ENCODE measurements at regions not wholly inside any gene's neighbourhood (a gene's known extent, or its start where the extent isn't known, plus 50 kb on each side); places are given as distances from the start of the nearest gene placed in this dataset.
"Not testable (repeated sequence)": the region's sequence is repeated elsewhere in the genome, so short reads cannot be mapped to it uniquely, and the experiment has no call there.

DNA sequence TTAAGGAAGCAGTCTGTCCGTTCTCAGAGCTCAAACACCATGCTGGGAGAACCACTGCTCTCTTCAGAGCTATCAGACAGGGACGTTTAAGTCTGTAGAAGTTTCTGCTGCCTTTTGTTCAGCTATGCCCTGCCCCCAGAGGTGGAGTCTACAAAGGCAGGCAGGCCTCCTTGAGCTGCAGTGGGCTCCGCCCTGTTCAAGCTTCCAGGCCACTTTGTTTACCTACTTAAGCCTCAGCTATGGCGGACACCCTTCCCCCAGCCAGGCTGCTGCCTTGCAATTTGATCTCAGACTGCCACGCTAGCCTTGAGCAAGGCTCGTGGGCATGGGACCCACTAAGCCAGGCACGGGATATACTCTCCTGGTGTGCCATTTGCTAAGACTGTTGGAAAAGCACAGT lies 180.7 kb upstream of the TMEM196 start:
- DNase-seq = not testable (repeated sequence)

DNA sequence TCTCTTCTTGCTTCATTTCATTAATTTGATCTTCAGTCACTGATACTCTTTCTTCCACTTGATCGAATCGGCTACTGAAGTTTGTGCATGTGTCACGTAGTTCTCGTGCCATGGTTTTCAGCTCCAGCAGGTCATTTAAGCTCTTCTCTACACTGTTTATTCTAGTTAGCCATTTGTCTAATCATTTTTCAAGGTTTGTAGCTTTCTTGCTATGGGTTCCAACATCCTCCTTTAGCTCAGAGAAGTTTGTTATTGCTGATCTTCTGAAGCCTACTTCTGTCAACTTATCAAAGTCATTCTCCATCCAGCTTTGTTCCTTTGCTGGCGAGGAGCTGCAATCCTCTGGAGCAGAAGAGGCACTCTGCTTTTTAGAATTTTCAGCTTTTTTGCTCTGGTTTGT lies 180.0 kb upstream of the TMEM196 start:
- DNase-seq = not testable (repeated sequence)

DNA sequence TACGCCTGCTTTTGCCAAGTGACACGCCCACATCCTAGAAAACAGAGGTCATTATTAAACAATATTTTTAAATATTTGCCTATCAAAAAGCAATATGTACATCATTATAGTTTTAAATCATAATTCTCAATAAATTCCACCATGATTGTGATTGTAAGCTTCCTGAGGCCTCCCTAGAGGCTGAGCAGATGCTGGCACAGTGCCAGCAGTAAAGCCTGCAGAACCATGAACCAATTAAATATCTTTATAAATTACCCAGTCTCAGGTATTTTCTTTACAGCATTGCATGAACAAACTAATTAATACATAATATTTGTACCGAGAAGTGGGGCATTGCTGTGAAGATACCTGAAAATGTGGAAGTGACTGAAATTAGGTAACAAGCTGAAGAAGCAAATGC lies 174.7 kb upstream of the TMEM196 start:
- no peak for DNase-seq

DNA sequence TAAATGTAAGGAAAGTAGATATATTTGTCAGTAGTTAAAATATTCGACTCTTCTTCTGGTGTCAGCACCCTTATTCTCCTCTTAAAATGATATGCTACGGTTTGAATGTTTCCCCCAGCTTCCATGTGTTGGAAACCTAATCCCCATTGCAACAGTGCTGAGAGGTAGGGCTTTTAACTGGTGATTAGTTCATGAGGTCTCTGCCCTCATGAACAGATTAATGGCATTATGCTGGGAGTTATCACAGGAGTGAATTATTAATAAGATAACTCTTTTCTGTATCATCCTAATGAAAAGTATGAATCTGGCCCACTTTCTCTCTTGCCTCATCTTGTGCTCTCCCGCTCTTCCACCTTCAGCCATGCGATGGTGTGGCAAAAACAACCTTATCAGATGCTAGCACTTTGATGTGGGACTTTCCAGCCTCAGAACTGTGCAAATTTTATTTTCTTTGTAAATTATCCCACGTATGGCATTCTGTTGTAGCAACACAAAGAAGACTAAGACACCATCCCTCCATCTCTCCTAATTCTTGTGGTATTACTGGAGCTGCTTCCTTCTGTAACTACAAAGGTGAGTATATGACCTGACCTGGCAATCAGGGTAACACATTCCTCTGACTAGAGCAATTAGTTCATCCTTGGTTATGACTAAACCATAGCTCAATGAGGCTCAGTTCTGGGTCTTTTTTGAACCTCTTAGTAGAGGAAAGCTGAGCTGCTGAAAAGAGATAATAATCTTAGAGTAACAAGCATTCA lies 171.1 kb upstream of the TMEM196 start:
- no peak for DNase-seq

DNA sequence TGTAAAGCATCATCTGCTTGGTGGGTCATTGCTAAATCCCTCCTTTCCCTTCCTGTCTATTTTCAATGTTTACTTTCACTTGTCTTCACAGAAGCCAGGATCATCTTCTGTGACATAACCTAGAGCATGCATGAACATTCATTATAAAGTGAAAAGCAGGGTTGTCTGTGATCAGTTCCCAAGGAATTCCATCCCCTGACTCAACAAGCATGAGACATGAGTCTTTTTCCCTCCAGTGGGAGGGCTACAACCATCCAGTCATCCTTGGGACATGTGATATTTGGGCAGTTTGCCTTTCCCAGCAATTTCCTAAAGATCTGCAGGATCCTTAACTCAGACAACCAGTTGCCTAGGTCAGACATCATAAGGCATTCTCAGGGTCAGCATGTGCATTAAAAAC lies 166.3 kb upstream of the TMEM196 start:
- no peak for DNase-seq

DNA sequence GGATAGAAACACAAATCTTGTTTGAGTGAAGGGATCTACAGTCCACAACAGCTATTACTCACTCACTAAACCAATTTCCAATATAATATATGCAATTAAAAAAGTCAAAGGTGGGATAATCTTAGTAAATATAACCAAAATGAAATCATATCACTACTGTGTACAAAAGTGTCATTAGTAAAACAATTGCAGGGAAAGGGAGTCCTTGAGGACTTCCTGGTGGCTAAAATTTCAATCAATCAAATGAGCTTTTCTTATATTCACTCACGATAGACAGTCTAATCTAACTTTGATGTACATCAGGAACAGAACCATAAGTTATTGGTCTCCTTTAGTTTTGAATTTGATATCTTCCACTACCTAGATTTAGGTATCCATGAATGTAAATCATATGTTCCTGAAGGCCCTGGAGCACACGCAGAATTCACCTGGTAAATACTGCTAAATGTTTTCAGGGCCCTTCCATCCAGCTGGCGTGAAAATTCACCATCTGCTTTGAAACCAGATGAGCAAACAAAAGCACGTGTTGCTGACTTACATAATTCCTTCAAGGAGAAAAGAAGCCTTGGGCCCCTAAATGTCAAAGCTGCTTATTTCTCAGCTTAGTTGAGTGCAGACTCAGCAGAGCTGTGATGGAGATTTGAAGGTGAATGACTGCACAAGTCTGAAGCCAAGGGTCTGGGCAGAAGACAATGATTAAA lies 159.3 kb upstream of the TMEM196 start:
- DNase-seq = no peak

DNA sequence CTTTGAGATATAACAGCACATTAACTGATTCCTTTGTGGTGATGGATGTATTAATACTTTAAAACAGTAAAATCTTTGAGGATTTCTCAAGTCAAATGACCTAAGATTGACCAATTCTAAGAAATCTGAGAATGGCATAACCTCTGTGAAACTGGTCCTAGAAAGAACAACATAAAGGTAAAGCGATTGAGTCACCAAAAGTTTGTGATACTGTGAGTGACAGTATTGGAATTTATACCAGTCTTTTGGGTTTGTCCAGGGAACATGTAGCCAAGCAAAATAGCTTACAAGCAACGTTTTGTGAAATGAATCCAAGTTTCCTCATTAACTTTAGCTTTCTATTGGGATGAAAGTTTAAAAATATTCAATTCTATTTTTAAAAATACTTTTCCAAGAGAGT lies 157.4 kb upstream of the TMEM196 start:
- no peak for DNase-seq

DNA sequence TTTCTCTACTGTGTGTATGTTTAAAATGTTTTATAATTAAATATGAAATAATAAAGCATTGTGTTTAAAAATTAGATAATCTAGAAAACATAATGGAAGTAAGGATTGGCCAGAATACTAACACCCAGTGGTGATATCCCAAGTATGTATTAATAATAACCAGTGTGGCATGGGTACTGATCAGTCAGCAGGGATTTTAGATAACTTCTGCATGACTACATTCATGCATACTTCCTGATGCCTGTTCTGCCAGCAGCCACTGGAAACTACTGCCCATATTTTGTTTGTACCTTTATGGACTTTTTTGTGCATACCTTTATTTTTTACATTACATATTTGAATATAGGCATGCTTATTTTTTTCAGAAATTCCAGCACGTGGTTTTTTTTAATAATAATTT lies 156.6 kb upstream of the TMEM196 start:
- DNase-seq = no peak

DNA sequence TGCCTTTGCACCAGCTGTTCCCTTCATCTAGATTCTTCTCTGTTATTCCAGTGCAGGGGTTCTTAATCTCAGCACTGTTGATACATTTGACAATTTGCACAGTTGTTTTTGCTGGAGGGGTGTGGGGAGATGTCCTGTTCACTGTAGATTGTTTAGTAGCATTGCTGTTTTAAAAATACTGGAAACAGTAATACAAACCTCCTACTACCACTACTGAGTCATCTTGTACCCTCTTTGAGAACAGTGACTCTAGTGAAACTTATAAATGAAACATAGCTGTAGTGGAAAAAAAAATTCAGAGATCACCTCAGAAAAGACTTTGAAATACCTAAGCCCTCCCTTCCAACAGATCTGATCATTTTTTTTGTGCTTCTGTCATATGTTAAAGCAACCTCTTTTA lies 154.8 kb upstream of the TMEM196 start:
- no peak for DNase-seq

DNA sequence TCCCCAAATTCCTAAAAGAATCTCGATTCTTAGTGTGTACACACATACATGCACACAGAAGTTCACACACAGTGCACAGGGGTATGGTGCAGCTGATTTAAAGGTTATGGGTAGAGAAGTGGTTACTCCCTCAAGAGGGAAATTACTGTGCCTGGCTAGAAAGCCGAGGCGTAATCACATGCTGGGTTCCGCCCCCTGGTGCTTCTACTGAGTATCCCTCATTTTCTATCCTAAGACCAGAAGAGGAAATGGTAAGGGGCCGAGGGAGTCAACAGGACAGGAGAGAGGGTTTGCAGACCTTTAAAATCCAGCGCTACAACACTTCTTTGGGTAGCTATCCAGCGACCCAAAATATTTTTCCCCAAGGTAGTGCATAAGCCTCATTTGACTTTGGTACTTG lies 147.3 kb upstream of the TMEM196 start:
- no peak for DNase-seq

DNA sequence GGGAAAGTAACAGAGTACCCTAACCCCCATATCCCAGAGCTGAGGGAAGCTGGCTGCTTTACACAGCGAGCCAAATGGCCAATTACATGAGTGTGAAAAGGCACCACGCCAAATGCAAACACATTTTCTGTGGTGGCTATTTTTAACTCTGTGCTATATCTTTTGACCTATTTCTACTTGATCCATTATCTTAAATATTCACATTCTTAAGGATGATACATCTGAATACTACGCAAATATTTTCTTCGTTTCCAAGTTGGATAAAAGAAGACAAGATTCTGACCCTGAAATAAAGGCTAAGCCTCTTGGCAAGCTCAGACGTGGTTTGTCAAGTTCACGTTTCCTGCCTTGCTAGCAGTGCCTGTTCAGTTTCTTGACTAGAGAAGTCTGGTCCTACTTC lies 146.7 kb upstream of the TMEM196 start:
- no peak for DNase-seq

DNA sequence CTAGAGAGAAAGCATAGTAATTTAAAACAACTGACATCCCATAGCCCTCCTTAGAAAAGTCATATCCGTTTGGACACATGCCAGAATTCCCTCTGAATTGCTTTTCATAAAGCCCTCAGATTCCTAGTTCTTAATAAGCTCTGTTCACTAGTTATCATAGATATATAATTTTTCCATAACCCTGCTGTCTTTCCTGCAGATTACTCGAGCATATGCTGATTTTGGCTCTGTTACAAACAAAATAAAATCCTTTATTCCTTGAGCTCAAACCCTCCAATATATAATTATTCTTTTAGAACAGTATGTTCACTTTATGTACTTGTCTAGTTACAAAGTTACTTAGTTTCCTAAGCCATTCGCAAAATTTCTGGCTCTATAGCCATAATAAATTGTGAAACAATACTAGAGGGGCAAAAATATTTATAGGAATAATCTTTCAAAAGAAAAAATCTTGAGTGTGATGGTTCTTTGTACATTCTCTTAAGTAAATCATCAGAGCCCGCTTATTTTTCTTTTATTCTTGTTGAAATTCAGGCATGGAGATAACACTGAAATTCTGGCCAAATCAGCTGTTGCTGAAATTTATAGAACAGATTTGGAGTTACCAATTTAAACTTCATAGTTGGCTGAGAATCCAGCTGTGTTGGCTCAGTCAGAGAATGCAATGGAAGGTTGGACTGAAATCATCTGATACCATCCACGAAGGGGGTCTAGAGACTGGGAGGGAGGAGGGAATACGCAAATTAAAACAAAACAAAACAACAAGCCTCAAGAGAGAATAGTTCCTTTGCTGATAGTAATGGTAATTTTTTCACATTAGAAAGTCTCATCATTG lies 146.1 kb upstream of the TMEM196 start:
- DNase-seq = no peak

DNA sequence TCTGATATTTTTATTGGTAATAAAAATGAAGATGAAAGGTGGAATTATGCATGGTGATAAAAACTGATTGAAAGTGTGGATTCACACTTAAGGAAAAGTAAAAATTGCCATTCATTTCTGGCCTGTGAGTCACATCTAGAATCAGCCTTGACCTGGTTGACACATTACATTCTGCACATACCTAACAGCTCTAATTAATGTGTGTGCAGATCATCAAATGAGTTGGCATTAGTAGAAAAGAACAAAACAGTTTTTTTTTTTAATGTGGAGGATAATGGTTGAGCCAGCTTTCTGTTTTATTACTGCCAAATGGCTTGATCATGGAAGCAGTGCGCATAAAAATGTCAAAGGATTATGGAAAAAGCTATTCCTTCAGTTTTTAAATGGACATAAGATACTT lies 142.6 kb upstream of the TMEM196 start:
- DNase-seq = no peak

DNA sequence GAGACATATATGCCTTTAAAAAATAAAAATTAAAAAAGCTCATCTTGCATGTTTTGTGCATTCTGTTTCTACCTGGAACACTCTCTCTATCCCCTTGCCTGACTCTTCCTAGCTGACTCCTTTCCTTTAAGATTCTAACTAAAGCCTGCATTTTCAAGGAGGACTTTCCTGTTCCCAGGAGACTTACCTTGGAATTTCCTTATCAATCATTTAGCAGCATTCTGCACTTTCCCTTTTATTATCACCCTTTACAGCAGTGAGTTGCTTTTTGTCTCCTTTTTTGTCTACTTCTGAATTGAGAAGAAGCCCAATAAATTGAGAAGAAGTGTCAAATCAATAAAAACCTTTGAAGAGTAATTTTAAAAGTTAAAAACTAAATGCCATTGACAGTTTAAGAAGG lies 142.2 kb upstream of the TMEM196 start:
- no peak for DNase-seq

DNA sequence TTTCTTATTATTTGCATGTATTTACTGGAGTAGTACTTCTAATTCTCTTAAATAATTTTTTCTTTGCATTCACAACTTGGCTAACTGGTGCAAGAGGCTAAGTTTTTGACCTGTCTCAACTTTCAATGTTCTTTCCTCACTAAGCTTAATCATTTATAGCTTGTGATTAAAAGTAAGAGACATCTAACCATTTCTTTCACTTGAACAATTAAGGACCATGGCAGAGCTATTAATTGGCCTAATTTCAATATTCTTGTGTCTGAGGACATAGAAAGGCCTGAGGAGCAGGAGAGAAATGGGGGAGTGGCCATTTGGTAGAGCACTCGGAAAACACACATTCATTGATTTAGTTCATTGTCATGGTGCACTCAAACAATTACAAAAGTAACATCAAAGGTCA lies 141.4 kb upstream of the TMEM196 start:
- no peak for DNase-seq

DNA sequence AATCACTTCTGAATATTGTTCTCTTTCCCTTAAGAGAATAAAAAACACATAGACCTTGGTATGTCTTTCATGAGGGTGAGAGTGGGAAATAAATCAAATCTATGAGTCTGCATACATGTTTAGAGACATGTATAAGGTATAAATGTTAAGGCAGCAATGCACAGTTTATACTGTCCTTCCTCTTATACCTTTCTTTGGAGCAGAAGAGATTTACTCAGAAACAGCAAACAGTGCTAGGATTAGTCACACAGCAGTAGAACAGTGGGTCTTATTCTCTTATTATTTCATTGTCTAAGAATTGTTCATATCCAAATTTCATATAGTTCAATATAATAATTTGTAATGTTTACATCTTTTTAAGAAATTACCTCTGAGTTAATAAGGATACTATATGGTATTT lies 126.7 kb upstream of the TMEM196 start:
- DNase-seq = no peak

DNA sequence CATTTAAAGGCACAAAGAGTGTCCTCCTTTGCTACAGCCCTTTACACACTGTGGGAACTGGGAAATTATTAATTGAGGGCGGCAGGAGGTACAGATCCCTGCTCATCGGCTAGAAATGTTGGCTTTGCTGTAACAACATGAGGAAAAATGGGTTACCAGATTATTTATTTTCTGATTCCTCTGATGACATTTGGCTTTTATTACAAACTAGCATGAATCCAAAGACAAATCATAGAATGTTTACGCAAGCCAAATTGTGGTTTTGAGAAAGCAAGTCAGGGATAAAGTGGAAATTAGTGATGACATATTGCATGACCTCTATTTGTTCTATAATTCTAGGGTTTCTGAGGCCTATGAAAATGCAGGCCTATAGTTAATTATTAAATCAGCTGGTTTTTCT lies 126.1 kb upstream of the TMEM196 start:
- DNase-seq = no peak

DNA sequence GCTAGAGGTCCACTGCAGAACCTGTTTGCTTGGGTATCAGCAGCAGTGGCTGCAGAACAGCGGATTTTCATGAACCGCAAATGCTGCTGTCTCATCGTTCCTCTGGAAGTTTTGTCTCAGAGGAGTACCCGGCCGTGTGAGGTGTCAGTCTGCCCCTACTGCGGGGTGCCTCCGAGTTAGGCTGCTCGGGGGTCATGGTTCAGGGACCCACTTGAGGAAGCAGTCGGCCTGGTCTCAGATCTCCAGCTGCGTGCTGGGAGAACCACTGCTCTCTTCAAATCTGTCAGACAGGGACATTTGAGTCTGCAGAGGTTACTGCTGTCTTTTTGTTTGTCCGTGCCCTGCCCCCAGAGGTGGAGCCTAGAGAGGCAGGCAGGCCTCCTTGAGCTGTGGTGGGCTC lies 109.5 kb upstream of the TMEM196 start:
- not testable (repeated sequence) for DNase-seq

DNA sequence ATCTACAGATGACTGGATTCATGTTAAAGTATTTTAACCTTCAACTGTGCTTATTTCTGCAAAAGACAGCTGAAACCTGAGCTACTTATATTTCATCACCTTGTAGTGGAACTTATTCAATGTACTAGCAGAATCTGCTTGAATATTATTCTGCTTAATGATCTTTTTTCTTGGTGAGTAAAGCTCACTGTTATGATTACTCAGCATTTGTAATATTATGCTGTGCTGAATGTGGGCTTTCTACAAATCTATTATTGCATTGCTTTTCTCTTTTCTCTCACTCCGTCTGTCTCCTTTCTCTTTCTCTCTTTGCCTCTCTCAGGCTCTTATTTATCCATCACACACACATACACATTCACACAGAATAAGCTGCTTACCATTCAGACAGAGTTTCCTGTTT lies 98.7 kb upstream of the TMEM196 start:
- DNase-seq = no peak

DNA sequence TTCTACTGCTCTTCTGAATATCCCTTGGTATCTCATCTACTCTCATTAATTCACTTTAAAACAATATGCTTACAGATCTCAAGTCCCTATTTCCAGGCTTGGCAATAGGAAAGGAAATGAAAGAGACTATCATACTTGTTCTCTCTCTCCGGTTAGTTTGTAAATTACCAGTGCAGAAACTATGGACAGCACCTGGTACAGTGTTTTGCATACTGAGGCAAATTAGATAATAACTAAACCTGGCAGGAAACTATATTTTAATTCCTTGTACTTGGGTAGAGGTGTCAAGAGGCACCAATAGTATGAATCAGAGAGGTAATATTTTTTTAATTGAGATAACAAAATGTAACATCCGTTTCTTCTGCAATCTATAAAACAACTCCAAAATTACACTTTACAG lies 97.7 kb upstream of the TMEM196 start:
- no peak for DNase-seq

DNA sequence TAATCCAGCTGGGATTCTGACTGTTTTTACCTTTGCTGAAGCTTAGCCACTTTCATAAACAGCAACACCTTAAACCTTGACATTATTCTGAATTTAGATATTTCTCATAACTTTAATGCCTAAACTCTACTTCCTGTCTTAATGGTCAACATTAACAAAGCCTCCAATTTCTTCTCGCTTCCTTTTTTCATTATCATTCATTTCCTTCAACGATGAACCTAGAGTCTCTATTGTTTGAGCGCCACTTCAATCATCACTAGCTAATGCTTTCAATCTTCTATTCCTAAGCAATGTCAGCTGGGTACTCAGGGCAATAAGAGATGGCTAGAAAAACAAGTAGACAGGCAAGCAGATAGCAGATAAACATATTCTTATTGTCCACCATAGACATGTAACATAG lies 96.6 kb upstream of the TMEM196 start:
- no peak for DNase-seq

DNA sequence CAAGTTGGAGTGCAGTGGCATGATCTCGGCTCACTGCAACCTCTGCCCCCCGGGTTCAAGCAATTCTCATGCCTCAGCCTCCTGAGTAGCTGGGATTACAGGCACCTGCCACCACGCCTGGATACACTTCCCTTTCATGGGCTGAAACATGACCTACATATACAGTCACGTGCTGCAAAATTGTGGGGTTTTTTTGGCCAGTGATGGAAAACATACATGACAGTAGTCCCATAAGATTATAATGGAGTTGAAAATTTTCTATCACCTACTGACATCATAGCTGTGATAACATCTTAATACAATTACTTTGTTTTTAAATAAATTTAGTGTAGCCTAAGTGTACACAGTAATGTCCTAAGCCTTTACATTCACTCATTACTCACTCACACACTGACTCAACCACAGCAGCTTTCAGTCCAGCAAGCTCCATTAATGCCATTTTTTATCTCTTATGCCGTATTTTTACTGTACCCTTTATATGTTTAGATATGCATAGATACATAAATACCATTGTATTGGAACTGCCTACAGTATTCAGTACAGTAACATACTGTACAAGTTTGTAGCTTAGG lies 79.9 kb upstream of the TMEM196 start:
- DNase-seq = no peak

DNA sequence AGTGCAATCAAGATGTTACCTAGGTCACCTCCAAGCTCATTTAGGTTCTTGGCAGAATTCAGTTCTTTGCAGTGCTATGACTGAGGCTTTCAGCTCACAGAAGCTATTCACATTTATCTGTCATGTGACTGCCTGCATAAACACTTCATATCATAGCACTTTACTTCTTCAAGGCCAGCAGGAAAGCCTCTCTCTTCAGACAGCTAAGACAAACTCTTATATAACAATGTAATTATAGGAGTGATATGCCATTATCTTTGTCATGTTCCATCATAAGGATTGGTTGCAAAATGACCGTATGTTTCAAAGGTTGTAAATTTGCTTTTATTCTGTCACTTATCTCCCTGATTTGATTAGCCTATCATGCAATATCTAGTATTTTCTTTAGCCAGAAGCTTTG lies 78.8 kb upstream of the TMEM196 start:
- DNase-seq = no peak

DNA sequence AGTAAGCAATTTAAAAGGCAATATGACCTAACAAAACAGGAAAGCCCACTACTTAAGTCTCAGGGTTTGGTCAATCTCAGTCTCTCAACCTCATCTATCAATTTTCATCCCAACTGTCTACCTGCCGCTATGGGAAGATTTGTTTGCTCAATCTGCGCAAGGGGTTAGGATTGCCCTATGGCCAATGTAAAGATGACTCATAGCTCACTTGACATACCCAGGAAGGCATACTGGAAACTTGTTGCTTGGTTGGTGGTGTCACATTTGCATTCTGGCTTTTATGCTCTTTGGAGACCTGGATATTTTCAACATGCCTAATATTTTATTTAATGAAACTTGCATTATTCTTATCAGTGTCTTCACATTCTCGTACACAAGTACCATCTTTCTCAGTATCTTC lies 78.1 kb upstream of the TMEM196 start:
- DNase-seq = no peak

All from suppressor macrophage treated with lipopolysaccharide for 1 hour (primary cell).